GM23338 (cell line): ENCODE measurements at regions not wholly inside any gene's neighbourhood (a gene's known extent, or its start where the extent isn't known, plus 50 kb on each side); places are given as distances from the start of the nearest gene placed in this dataset.

Experiments
- ATAC-seq: fragments of 200-7000 bp; cut with Tn5 transposase; 3 replicates; pipeline ENCODE4 v1.9.1; 2020
- DNase-seq: peaks from one replicate; pipeline ENCODE4 v3.0.0-alpha.2; 2015; ENCODE audit warnings: low spot score
- H2AFZ ChIP-seq: fragments of 200-600 bp; sonication (generic); 2 replicates; pipeline ENCODE4 v1.8.0; 2016; ENCODE audit warnings: antibody characterized with exemption, mild to moderate bottlenecking, moderate library complexity
- H3F3A ChIP-seq: fragments of 200-600 bp; sonication (generic); replicated peaks from 2 replicates; pipeline ENCODE4 v1.8.0; 2017; ENCODE audit warnings: antibody characterized with exemption, mixed run types, low read depth
- H3K27ac ChIP-seq: fragments of 200-600 bp; sonication (generic); 2 replicates; pipeline ENCODE4 v1.6.1; 2016; ENCODE audit warnings: low read depth
- H3K27me3 ChIP-seq: fragments of 200-600 bp; sonication (generic); 2 replicates; pipeline ENCODE4 v1.8.0; 2016; ENCODE audit warnings: mild to moderate bottlenecking, mixed run types, moderate library complexity; ENCODE audit not compliant: insufficient read depth
- H3K36me3 ChIP-seq: fragments of 200-600 bp; sonication (generic); 2 replicates; pipeline ENCODE4 v1.8.0; 2016; ENCODE audit warnings: mild to moderate bottlenecking; ENCODE audit not compliant: insufficient read depth
- H3K4me1 ChIP-seq: fragments of 200-600 bp; sonication (generic); 2 replicates; pipeline ENCODE4 v1.8.0; 2016; ENCODE audit warnings: mild to moderate bottlenecking, moderate library complexity; ENCODE audit not compliant: insufficient read depth
- H3K4me2 ChIP-seq: fragments of 200-600 bp; sonication (generic); 2 replicates; pipeline ENCODE4 v1.7.1; 2017; ENCODE audit warnings: mixed run types
- H3K4me3 ChIP-seq: fragments of 200-600 bp; sonication (generic); 2 replicates; pipeline ENCODE4 v1.6.1; 2016; ENCODE audit warnings: mixed run types
- H3K79me2 ChIP-seq: fragments of 200-600 bp; sonication (generic); replicated peaks from 2 replicates; pipeline ENCODE4 v1.8.0; 2017; ENCODE audit warnings: mild to moderate bottlenecking; ENCODE audit not compliant: insufficient read depth
- H3K9me2 ChIP-seq: fragments of 200-600 bp; sonication (generic); 2 replicates; pipeline ENCODE4 v1.8.0; 2017; ENCODE audit not compliant: insufficient read depth
- H4K20me1 ChIP-seq: fragments of 200-600 bp; sonication (generic); replicated peaks from 2 replicates; pipeline ENCODE4 v1.8.0; 2017; ENCODE audit warnings: mild to moderate bottlenecking; ENCODE audit not compliant: insufficient read depth
- H3K27ac Mint-ChIP-seq: 2 replicates; pipeline ENCODE4 v1.8.0; 2020; ENCODE audit warnings: inconsistent platforms, mild to moderate bottlenecking, moderate library complexity, mixed read lengths
- H3K27me3 Mint-ChIP-seq: 3 replicates; pipeline ENCODE4 v1.8.0; 2022; ENCODE audit warnings: low read depth, mild to moderate bottlenecking, moderate library complexity, mixed read lengths, inconsistent platforms; ENCODE audit not compliant: insufficient read depth, poor library complexity
- H3K36me3 Mint-ChIP-seq: 3 replicates; pipeline ENCODE4 v1.8.0; 2021; ENCODE audit warnings: low read depth, mild to moderate bottlenecking, inconsistent platforms, moderate library complexity, mixed read lengths
- H3K4me1 Mint-ChIP-seq: 3 replicates; pipeline ENCODE4 v1.8.0; 2020; ENCODE audit warnings: mild to moderate bottlenecking, inconsistent platforms, mixed read lengths
- H3K4me3 Mint-ChIP-seq: 3 replicates; pipeline ENCODE4 v1.8.0; 2021; ENCODE audit warnings: moderate library complexity, mild to moderate bottlenecking, inconsistent platforms, mixed read lengths
- H3K9me3 Mint-ChIP-seq: 3 replicates; pipeline ENCODE4 v1.8.0; 2020; ENCODE audit warnings: moderate library complexity, mild to moderate bottlenecking, inconsistent platforms, mixed read lengths
- EZH2 ChIP-seq: fragments of 200-600 bp; sonication (generic); IDR thresholded peaks from one replicate; pipeline ENCODE4 v1.8.0; 2017; ENCODE audit warnings: antibody characterized with exemption, mild to moderate bottlenecking, low read depth; ENCODE audit not compliant: unreplicated experiment
- JUNB ChIP-seq: IDR thresholded peaks from one replicate; pipeline ENCODE4 v1.6.1; 2016; ENCODE audit warnings: antibody characterized with exemption; ENCODE audit not compliant: unreplicated experiment
- POLR2AphosphoS5 ChIP-seq: IDR thresholded peaks from 2 replicates; pipeline ENCODE4 v1.6.1; 2016; ENCODE audit warnings: antibody characterized with exemption, low read depth
- REST ChIP-seq: IDR thresholded peaks from one replicate; pipeline ENCODE4 v1.6.1; 2018; ENCODE audit warnings: antibody characterized with exemption; ENCODE audit not compliant: unreplicated experiment
- STAT1 ChIP-seq: IDR thresholded peaks from one replicate; pipeline ENCODE4 v1.6.1; 2016; ENCODE audit warnings: antibody characterized with exemption; ENCODE audit not compliant: unreplicated experiment
- ZNF114 ChIP-seq: fragments of 250-450 bp; sonication (Bioruptor Pico); IDR thresholded peaks from 2 replicates; pipeline ENCODE4 v1.5.0; 2020; ENCODE audit warnings: mild to moderate bottlenecking, moderate library complexity
- ZNF331 ChIP-seq: fragments of 250-450 bp; sonication (Bioruptor Pico); IDR thresholded peaks from 2 replicates; pipeline ENCODE4 v1.5.0; 2020; ENCODE audit warnings: low read depth, mild to moderate bottlenecking, moderate library complexity
- ZNF462 ChIP-seq: fragments of 250-450 bp; sonication (Bioruptor Pico); IDR thresholded peaks from 2 replicates; pipeline ENCODE4 v1.5.0; 2020; ENCODE audit warnings: mild to moderate bottlenecking, moderate library complexity
- TF ChIP-seq, protein P1 (sequence below), 2 experiments: fragments of 200-600 bp in 1 of 2; sonication (generic) in 1 of 2; conservative IDR thresholded peaks; 2 replicates each; pipeline versions ENCODE4 v1.5.1 to v1.6.1; 2016 to 2017; ENCODE audit warnings: antibody characterized with exemption in 2 of 2, low read depth in 2 of 2, mild to moderate bottlenecking in 2 of 2, moderate library complexity in 1 of 2

- no peak for TF ChIP-seq ZNF114
- TF ChIP-seq REST = no peak
- no peak for TF ChIP-seq STAT1
- no peak for TF ChIP-seq JUNB
- TF ChIP-seq, protein P1, sequence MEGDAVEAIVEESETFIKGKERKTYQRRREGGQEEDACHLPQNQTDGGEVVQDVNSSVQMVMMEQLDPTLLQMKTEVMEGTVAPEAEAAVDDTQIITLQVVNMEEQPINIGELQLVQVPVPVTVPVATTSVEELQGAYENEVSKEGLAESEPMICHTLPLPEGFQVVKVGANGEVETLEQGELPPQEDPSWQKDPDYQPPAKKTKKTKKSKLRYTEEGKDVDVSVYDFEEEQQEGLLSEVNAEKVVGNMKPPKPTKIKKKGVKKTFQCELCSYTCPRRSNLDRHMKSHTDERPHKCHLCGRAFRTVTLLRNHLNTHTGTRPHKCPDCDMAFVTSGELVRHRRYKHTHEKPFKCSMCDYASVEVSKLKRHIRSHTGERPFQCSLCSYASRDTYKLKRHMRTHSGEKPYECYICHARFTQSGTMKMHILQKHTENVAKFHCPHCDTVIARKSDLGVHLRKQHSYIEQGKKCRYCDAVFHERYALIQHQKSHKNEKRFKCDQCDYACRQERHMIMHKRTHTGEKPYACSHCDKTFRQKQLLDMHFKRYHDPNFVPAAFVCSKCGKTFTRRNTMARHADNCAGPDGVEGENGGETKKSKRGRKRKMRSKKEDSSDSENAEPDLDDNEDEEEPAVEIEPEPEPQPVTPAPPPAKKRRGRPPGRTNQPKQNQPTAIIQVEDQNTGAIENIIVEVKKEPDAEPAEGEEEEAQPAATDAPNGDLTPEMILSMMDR (conservative IDR thresholded peaks at IDR 0.05; ENCODE audit: low read depth in 2 of 2) = no peak
Measured at GRCh38 chr3:14258906-14259904, 80.6 kb downstream of the LSM3 start (continued).

- Histone ChIP-seq H3K4me3 (no peak overlapping the region), H3K4me2 (no peak overlapping the region), H3K79me2 (no peaks in the 10 kb centered on the region), H3F3A (no peaks in the 10 kb centered on the region), H3K27me3 (no peaks in the 10 kb centered on the region), H2AFZ (no peak overlapping the region), H3K36me3 (no peaks in the 10 kb centered on the region; the same call in 1 of the 2 replicates), H3K27ac (no peak overlapping the region), H4K20me1 (no peaks in the 10 kb centered on the region), H3K9me2 (0 out of 2 replicates have a peak, but pooled peaks cover 2% of the 10 kb centered on the region), H3K4me1 (0 out of 2 replicates have a peak, but pooled peaks cover 4% of the 10 kb centered on the region)
- DNase-seq (no peak), ATAC-seq (no peak)
- Mint-ChIP-seq H3K27ac (no peak overlapping the region), H3K27me3 (peaks cover 8% of the 10 kb centered on the region), H3K36me3 (no peaks in the 10 kb centered on the region; the same call in 2 of the 3 replicates), H3K4me1 (peaks cover 2% of the 10 kb centered on the region; the same call in 2 of the 3 replicates), H3K9me3 (peaks cover 6% of the 10 kb centered on the region), H3K4me3 (no peak overlapping the region)
- TF ChIP-seq, protein P1 (conservative IDR thresholded peaks at IDR 0.05; ENCODE audit: low read depth in 2 of 2) = no peak
- TF ChIP-seq ZNF331 = no peak
- no peak for TF ChIP-seq POLR2AphosphoS5
- TF ChIP-seq JUNB = no peak
- TF ChIP-seq ZNF462 (CRISPR knock-in tag) = no peak
- TF ChIP-seq EZH2 = no peak
Measured at GRCh38 chr3:14260463-14260862, 81.8 kb downstream of the LSM3 start.
